ENCODE measurements at regions not wholly inside any gene's neighbourhood (a gene's known extent, or its start where the extent isn't known, plus 50 kb on each side); places are given as distances from the start of the nearest gene placed in this dataset.

DNA sequence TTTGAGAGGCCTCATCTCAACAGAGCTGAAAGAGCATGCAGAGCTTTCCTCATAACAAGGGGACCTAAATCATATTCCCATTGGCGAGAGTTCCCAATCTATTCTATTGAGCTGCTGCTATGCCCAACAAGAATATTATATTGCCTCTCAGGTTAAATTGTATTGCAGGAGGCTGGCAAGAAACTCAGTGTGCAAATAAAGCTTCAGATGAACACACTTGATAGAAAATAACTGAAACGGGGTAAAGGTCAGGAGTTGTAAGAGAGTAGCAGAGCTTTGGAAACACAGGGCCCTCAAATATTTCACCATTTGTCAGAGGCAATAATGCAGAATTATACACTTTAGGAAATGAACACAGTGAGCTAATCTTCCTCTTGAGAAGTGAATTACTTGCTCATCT is 364.3 kb upstream of the SPTLC3 start:
- TF ChIP-seq EGR2 (tag by site-specific recombination; IDR thresholded peaks at IDR 0.05; ENCODE audit: low read depth): no peak
- TF ChIP-seq, protein P1, sequence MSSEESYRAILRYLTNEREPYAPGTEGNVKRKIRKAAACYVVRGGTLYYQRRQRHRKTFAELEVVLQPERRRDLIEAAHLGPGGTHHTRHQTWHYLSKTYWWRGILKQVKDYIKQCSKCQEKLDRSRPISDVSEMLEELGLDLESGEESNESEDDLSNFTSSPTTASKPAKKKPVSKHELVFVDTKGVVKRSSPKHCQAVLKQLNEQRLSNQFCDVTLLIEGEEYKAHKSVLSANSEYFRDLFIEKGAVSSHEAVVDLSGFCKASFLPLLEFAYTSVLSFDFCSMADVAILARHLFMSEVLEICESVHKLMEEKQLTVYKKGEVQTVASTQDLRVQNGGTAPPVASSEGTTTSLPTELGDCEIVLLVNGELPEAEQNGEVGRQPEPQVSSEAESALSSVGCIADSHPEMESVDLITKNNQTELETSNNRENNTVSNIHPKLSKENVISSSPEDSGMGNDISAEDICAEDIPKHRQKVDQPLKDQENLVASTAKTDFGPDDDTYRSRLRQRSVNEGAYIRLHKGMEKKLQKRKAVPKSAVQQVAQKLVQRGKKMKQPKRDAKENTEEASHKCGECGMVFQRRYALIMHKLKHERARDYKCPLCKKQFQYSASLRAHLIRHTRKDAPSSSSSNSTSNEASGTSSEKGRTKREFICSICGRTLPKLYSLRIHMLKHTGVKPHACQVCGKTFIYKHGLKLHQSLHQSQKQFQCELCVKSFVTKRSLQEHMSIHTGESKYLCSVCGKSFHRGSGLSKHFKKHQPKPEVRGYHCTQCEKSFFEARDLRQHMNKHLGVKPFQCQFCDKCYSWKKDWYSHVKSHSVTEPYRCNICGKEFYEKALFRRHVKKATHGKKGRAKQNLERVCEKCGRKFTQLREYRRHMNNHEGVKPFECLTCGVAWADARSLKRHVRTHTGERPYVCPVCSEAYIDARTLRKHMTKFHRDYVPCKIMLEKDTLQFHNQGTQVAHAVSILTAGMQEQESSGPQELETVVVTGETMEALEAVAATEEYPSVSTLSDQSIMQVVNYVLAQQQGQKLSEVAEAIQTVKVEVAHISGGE (tag by site-specific recombination; conservative IDR thresholded peaks at IDR 0.05; ENCODE audit: low read depth): no peak
- TF ChIP-seq ZNF510 (tag by site-specific recombination; IDR thresholded peaks at IDR 0.05; ENCODE audit: insufficient replicate concordance): no peak
- TF ChIP-seq SCRT2 (tag by site-specific recombination; IDR thresholded peaks at IDR 0.05): no peak
- no peak for TF ChIP-seq ZNF114 (tag by site-specific recombination; IDR thresholded peaks at IDR 0.05)
- TF ChIP-seq, protein P2, sequence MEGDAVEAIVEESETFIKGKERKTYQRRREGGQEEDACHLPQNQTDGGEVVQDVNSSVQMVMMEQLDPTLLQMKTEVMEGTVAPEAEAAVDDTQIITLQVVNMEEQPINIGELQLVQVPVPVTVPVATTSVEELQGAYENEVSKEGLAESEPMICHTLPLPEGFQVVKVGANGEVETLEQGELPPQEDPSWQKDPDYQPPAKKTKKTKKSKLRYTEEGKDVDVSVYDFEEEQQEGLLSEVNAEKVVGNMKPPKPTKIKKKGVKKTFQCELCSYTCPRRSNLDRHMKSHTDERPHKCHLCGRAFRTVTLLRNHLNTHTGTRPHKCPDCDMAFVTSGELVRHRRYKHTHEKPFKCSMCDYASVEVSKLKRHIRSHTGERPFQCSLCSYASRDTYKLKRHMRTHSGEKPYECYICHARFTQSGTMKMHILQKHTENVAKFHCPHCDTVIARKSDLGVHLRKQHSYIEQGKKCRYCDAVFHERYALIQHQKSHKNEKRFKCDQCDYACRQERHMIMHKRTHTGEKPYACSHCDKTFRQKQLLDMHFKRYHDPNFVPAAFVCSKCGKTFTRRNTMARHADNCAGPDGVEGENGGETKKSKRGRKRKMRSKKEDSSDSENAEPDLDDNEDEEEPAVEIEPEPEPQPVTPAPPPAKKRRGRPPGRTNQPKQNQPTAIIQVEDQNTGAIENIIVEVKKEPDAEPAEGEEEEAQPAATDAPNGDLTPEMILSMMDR (tag by site-specific recombination; IDR thresholded peaks at IDR 0.05): no peak
- no peak for TF ChIP-seq ZBTB8A (tag by site-specific recombination; IDR thresholded peaks at IDR 0.05)
- no peak for TF ChIP-seq ZNF571 (tag by site-specific recombination; IDR thresholded peaks at IDR 0.05)
- TF ChIP-seq ZNF121 (tag by site-specific recombination; IDR thresholded peaks at IDR 0.05): no peak
